GM18498 (cell line): ENCODE measurements at regions not wholly inside any gene's neighbourhood (a gene's known extent, or its start where the extent isn't known, plus 50 kb on each side); places are given as distances from the start of the nearest gene placed in this dataset.
"Not testable (repeated sequence)": the region's sequence is repeated elsewhere in the genome, so short reads cannot be mapped to it uniquely, and the experiment has no call there.

Experiments
- ATAC-seq: cut with Tn5 transposase; IDR thresholded peaks from one replicate; pipeline ENCODE4 v1.9.1; 2021; ENCODE audit warnings: mild to moderate bottlenecking, moderate library complexity; ENCODE audit not compliant: unreplicated experiment

DNA sequence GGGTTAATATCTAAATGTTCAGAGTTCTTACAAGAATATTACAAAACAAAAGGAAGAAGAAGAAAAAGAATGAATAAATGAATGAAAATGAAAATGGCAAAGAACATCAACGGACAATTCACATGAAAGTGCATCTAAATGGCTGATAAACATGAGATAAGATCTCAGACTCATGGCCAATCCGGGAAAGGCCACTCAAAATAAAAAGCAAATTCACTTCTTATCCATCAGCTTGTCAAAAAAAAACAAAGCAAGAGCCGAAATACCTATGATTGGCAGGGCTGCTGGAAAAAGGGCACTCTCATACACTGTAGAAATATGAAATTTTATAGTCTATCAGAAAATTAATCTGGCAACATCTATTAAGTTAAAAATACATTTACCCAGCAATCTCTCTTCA, 103.6 kb upstream of the EDEM3 start:
- no peak for ATAC-seq

DNA sequence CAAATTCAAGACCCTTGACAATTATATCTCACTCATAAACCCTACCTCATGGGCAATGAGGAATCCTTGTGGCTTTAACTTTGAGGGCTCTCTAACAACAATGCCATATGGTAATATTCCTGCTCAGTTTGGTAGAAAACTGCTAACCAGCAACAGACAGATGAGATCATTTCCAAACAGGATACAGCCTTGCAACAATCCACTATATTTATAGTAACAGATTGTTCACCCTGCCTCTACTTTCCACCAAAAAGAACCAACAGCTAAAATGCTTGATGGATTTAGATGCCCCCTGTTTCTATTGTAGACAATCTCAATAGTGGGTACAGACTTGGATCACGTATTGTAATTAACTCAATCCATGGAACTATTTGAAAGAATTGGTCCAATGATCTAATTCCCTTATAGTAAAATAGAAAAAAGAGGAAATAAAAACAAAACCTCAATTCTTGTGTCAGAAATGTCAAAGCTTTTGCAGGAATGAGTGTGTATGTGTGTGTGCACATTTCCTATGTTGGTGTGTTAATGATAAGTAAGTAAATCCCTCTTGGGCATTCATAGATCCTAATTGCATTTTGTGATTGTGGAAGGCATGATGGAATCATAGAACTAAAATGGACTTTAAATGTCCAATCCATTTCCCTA, 100.0 kb upstream of the EDEM3 start:
- ATAC-seq, result no peak

DNA sequence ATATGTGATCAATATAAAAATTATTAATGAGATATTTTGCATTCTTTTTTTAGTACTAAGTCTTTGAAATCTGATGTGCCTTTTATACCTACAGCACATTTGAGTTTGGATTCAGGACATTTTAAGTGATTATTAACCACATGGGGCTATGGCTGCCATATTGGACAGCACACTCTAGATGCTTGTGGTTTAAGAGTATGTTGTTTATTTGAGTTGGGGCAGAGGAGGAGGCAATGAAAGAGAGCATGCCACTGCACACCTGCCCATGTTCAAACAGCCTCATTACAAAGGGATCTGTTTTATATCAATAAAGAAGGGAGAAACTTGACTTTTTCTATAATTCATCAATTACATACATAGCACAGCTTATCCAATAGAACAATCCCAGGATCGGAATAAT, 99.4 kb upstream of the EDEM3 start:
- ATAC-seq, result no peak

- no peak for ATAC-seq
Measured at GRCh38 chr1:184851822-184852746, 97.4 kb upstream of the EDEM3 start.

DNA sequence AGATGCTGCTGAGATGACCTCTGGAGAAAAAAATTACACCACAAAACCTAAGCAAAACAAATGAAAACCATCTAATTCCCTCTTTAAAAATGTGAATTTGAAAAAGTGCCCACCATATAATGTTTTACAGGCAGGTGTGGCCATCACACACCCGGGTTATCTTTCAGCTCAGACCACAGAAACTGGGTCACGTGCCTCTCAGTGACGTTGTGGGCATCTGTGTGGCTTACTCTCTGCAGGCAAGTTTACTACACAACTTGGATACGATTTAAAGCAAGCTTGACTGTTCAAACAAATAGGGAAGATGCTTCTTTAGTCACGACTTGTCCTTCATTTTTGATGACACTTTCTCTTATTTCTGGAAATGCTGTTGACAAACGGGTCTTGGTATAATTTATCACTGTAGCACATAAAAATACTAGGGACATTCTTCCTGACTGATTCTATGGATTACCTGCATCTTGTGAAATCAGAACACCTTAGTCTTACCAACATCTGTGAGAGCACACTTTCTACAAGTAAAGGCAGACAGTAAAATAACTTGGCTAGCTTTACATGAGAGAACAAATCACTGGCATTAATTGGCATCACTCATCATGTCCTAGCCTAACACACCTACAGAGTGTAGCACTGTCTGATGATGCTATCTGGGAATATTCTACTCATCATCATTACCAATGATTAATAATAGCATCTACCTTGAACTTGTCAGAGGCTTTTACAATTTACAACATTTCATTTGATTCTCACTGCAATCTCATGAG, 89.3 kb upstream of the EDEM3 start:
- peak; percentile 100 for ATAC-seq

DNA sequence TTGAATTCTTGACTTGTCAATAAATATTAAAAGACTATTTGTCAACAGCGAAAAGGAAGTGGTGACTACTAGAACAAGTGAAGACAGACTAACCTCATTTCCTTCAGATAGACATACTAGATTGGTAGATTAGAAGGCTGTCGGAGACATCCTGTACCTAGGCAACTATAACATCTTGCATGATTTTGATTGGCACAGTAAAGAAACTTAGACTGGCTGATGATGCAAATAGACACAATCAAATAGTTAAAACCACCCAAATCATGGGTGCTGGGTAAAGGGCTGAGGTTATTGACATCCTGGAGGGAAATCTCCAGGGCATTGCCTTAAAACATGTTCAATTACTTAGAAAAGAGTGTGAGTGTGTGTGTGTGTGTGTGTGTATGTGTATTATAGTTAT, 85.9 kb upstream of the EDEM3 start:
- ATAC-seq, result no peak

DNA sequence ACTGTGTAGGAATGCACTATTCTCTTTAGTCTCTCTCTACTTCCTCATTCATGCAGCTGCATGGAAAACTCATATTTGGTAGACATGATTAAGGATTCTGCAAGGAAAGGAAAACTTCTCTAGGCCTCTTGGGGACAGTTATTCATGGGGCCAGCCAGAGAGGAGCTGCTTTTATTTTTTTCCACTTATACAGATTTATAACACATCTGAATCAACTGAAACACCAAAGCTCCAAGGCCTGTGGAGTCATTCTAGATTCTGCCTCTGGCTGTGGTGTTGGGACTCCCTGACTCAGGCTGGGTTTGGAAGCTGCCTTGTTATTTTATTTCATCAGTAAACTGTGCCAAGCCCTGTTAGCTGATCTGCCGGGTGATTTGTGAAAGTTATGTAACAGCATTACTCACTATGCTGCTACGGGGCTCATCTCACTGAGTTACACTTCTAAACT, 83.9 kb upstream of the EDEM3 start:
- ATAC-seq, result no peak

DNA sequence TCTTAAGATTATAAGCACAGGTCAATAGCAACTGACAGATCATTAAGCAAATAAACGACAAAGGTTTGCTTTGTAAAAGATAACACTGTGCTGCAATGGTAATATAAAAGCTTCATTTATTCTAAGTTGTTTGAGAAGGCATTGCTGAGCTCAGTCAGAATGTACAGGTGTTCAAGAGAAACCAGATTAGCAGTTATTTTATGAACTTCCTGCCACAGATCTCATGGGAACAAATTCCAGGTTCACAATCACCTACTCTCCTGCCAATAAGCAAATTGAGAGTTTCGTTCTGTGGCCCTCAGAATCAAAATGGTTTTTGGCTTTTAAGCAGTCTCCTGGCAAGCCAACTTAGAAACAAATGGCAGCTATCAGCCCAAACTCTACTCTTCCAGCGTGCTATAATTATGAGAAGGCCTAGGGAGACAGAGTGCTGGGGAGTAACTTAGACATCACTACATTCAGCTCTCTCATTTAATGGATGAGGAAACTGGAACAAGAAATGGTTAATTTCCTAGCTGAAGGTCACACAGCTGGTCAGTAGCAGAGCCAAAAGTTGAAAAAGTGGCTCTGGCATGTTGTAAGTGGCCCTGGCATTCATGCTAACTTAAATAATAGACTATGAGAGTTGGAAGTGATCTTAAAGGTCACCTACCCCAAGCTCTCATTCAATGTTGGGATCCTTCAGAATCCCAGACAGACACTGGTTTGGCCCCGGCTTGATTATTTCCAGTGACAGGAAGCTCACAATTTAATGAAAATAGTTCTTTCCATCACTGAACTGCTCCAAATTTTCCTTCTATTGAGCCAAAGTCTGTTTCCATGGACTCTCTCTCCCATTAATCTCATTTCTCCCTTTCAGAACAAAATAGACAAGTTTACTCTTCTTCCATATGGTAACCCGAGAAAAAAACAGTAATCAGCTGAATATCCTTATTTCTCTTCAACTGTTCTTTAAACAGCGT, 82.6 kb upstream of the EDEM3 start:
- no peak for ATAC-seq

- ATAC-seq, result no peak
Measured at GRCh38 chr1:184836141-184836540, 81.5 kb upstream of the EDEM3 start.

DNA sequence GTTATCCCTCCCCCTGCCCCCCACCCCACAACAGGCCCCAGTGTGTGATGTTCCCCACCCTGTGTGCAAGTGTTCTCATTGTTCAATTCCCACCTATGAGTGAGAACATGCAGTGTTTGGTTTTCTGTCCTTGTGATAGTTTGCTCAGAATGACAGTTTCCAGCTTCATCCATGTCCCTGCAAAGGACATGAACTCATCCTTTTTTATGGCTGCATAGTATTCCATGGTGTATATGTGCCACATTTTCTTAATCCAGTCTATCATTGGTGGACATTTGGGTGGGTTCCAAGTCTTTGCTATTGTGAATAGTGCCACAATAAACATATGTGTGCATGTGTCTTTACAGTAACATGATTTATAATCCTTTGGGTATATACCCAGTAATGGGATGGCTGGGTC, 79.3 kb upstream of the EDEM3 start:
- ATAC-seq, result not testable (repeated sequence)

GRCh38 chr1:184832517-184832916, 77.9 kb upstream of the EDEM3 start:
- ATAC-seq, result no peak

DNA sequence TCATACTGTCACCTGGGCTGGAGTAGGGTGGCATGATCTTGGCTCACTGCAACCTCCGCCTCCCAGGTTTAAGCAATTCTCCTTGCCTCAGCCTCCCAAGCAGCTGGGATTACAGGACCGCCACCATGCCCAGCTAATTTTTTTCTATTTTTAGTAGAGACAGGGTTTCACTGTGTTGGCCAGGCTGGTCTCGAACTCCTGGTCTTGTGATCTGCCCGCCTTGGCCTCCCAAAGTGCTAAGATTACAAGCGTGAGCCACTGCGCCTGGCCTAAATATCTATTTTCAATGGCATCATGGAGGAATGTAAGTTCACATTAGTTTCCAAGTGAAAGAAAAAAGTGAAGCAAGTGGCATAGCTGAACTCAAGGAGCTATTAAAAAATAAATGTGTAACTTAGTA, 74.8 kb upstream of the EDEM3 start:
- not testable (repeated sequence) for ATAC-seq

- ATAC-seq, result no peak
Measured at GRCh38 chr1:184828369-184828717, 73.7 kb upstream of the EDEM3 start.

DNA sequence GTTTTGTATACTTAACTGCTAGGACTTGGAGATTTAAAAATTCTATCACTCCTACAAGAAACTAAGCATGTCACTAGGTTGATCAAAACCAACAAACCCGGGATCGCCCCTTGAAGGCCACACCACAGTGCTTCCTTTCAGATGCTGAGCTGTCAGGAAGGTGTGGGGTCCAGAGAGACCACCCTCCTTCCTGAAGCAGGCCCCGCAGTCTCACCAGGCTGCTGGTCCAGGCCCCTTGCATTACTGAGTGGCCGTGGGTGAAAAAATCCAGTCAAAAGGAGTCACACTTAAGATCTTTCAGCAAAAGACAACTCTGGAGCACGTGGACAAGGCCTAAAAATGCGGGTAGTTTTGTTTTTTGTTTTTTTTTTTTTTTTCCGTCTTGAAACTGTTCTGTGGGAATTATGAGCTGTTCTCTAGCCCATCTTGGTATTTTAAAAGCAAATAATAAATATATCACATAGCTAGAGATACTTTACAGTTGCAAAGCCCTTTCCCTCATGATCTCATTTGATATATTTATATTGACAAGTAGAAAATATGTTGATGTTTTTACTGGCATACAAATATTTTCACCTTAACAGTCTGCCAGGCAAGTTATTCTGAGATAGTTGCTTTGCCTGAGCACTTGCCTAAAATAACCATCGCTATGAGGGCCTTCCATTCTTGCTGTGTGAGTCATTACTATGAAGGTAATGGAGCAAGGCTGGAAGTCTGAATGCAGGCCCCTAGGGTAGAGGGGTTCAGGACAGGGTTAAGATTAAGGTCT, 73.1 kb upstream of the EDEM3 start:
- ATAC-seq, result no peak

DNA sequence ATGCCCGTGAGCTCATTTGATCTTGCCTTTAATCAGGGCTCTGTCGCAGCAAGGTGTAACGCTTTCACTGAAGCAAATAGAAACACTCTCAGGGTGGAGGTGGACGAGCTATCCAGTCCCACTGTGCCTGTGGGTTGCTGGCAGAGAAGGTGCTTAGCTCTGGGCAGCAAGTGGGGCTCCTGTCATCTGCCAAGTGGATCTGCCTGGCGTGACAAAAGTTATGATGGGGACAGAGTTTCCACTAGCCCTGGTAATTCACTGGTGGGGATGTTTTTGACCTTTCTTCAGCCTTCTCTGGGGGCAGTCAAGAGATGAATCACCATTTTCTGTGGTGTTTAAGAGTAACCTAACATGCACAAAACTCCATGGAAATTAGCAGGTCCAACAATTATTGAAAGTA, 71.3 kb upstream of the EDEM3 start:
- no peak for ATAC-seq

DNA sequence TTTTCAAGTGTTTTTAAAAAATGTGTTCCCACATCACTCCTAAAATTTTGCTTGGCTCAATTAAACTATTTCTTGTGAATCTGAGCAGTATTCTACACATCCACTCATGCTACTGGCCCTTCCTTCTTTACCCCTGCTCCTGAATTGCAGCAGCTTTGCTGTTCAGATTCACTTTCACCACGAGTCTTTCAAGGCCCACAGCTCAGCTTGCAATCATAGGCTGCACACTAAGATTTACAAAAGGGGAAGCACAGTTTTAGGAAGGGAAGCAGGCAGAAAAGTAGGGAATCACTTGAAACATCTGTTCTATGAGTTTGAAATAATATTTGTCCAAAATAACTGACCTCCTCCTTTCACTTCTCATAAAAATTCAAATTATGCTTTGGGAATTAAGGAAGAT, 70.9 kb upstream of the EDEM3 start:
- ATAC-seq, result no peak

DNA sequence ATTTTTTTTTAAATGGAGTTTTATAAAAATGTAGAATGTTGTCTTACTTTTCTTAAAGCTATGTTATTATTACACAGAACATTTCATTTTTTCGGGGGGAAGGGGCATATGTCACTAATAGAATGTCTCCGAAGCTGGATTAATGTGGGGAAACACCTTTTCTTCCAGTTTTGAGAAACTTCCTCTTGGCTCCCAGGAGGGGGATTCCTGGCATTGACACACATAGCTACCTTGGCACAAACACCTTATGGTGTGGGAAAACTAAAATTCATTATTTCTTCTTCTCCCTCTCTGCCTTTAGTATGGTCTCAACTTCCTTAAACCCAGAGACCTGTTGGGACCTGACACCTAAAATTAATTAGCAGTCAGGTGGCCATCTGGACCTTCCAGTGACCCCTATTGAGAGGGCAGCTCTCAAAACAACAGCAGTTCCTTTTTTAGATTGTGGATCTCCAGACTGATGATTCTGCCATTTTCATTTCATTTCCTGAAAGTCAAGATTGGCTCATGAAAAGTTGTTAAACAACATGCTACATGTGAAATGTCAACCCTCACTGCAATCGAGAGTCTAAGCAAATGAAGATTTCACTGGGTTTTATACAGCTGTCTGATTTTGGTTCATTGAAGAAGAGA, 70.1 kb upstream of the EDEM3 start:
- no peak for ATAC-seq

GRCh38 chr1:184823080-184823479, 68.4 kb upstream of the EDEM3 start:
- no peak for ATAC-seq

DNA sequence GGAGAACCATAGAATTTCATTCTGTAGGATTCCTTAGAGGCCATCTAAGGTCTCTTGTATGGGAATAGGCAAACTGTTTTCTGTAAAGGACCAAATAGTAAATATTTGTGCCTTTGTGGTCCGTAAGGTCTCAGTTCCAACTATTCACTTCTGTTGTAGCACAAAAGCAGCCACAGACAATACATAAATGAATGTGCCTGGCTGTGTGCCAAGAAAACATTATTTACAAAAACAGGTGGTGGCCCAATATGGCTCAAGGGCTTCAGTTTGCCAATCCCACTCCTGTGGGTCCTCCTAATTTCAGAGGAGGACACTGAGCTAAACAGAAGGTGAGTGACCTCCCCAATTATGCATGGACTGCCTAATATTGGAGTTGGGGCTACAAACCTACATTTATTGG, 67.6 kb upstream of the EDEM3 start:
- ATAC-seq, result no peak
